Esophagus muscularis mucosa (tissue), 3 donors: ENCODE measurements at regions not wholly inside any gene's neighbourhood (a gene's known extent, or its start where the extent isn't known, plus 50 kb on each side); places are given as distances from the start of the nearest gene placed in this dataset.

Experiments used
- CTCF ChIP-seq, 3 experiments: fragments of 200-600 bp in 2 of 3; fragments of 450-650 bp in 1 of 3; sonication (generic) in 2 of 3; IDR thresholded peaks; one replicate each; pipeline ENCODE4 v1.5.1; 2017 to 2019; ENCODE audit warnings: antibody characterized with exemption in 3 of 3, mild to moderate bottlenecking in 2 of 3, moderate library complexity in 1 of 3
- POLR2A ChIP-seq: fragments of 450-650 bp; IDR thresholded peaks from one replicate; pipeline ENCODE4 v1.6.1; 2017; ENCODE audit warnings: antibody characterized with exemption, moderate library complexity, mild to moderate bottlenecking, low read depth
- POLR2AphosphoS5 ChIP-seq, 2 donors: sonication (generic); formaldehyde crosslinking; IDR thresholded peaks; one replicate each; pipeline ENCODE4 v1.6.1; 2017; ENCODE audit warnings: antibody characterized with exemption in 2 of 2

DNA sequence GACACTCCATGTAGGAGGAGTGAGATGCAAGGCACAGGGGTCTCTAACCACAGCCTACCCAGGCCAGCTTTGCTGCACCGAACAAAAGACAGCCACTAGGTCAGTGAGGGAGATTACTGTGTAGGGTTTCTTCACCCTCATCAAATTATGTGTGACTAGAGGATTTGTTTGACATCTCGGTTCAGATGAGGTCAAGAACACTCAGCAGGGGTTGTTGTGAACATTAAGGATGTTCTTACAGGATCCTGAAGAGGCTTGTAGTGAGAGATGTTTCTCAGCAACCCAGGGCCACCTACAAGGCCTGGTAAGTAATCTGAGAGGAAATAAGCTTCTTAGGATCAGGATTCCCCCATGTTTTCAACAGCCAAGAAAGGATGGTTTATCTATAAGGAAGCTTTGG is 202.1 kb downstream of the NXPE2 start:
- no peak for TF ChIP-seq CTCF (IDR thresholded peaks at IDR 0.05)
- no peak for TF ChIP-seq POLR2AphosphoS5 (IDR thresholded peaks at IDR 0.05)
- no peak for TF ChIP-seq POLR2A
